GM12874 (cell line): ENCODE measurements at regions not wholly inside any gene's neighbourhood (a gene's known extent, or its start where the extent isn't known, plus 50 kb on each side); places are given as distances from the start of the nearest gene placed in this dataset.

Experiments used
- CTCF ChIP-seq: IDR thresholded peaks from 2 replicates; pipeline ENCODE4 v1.5.1; 2011; ENCODE audit warnings: low read depth, mild to moderate bottlenecking, control low read depth, low read length, moderate library complexity; ENCODE audit not compliant: insufficient read depth

- TF ChIP-seq CTCF = no peak
These were observed 134.8 kb upstream of the TACR1 start for GRCh38 chr2:75334076-75334475.

- TF ChIP-seq CTCF = no peak
These were observed 134.3 kb upstream of the TACR1 start for GRCh38 chr2:75333646-75334045.

- no peak for TF ChIP-seq CTCF
These were observed 128.8 kb upstream of the TACR1 start for GRCh38 chr2:75328156-75328555.

- no peak for TF ChIP-seq CTCF
These were observed 128.0 kb upstream of the TACR1 start for GRCh38 chr2:75327334-75327733.

GRCh38 chr2:75326645-75327044 is 127.3 kb upstream of the TACR1 start:
- no peak for TF ChIP-seq CTCF

- TF ChIP-seq CTCF = no peak
These were observed 126.3 kb upstream of the TACR1 start for GRCh38 chr2:75325594-75325993.

- no peak for TF ChIP-seq CTCF
These were observed 125.6 kb upstream of the TACR1 start for GRCh38 chr2:75324861-75325284.

GRCh38 chr2:75324141-75324540 is 124.8 kb upstream of the TACR1 start:
- no peak for TF ChIP-seq CTCF
